ENCODE measurements at regions not wholly inside any gene's neighbourhood (a gene's known extent, or its start where the extent isn't known, plus 50 kb on each side); places are given as distances from the start of the nearest gene placed in this dataset.

- no peak for DNase-seq
- intact Hi-C loops (cut with DNase I, micrococcal nuclease): no loop called here
- no peak for ATAC-seq
Observed at GRCh38 chr3:181383201-181383600, 328.5 kb upstream of the SOX2 start.

GRCh38 chr3:181382656-181383055 is 329.1 kb upstream of the SOX2 start:
- intact Hi-C loops (cut with DNase I, micrococcal nuclease): no loop called here
- TF ChIP-seq CTCF (IDR thresholded peaks at IDR 0.05): no peak
- ATAC-seq: no peak

More at GRCh38 chr3:181383201-181383600, 328.5 kb upstream of the SOX2 start:
- no peak for TF ChIP-seq CTCF (IDR thresholded peaks at IDR 0.05)
- no peaks in the 10 kb centered on the region for H3K4me1 ChIP-seq (ENCODE audit: low read depth)
- no peak overlapping the region for H3K4me3 ChIP-seq
- no peaks in the 10 kb centered on the region for H3K9me3 ChIP-seq
- H3K36me3 ChIP-seq (ENCODE audit: low read depth): no peaks in the 10 kb centered on the region

GRCh38 chr3:181379278-181379677 is 332.4 kb upstream of the SOX2 start:
- H3K4me3 ChIP-seq: no peak overlapping the region
- no peaks in the 10 kb centered on the region for H3K9me3 ChIP-seq
- no peaks in the 10 kb centered on the region for H3K4me1 ChIP-seq (ENCODE audit: low read depth)
- no peaks in the 10 kb centered on the region for H3K36me3 ChIP-seq (ENCODE audit: low read depth)
- no peak for TF ChIP-seq CTCF (IDR thresholded peaks at IDR 0.05)
- intact Hi-C loops (cut with DNase I, micrococcal nuclease): no loop called here
- no peak for ATAC-seq
- DNase-seq: no peak

More at GRCh38 chr3:181382656-181383055, 329.1 kb upstream of the SOX2 start:
- Histone ChIP-seq H3K9me3 (no peaks in the 10 kb centered on the region), H3K36me3 (ENCODE audit: low read depth) (no peaks in the 10 kb centered on the region), H3K4me1 (ENCODE audit: low read depth) (no peaks in the 10 kb centered on the region), H3K4me3 (no peak overlapping the region)
- no peak for DNase-seq

- no peak for TF ChIP-seq CTCF (IDR thresholded peaks at IDR 0.05)
- H3K4me3 ChIP-seq: no peak overlapping the region
- ATAC-seq: no peak
- no peaks in the 10 kb centered on the region for H3K9me3 ChIP-seq
- no peaks in the 10 kb centered on the region for H3K4me1 ChIP-seq (ENCODE audit: low read depth)
- no peak for DNase-seq
- no peaks in the 10 kb centered on the region for H3K36me3 ChIP-seq (ENCODE audit: low read depth)
- intact Hi-C loops (cut with DNase I, micrococcal nuclease): no loop called here
Observed at GRCh38 chr3:181369637-181370036, 342.1 kb upstream of the SOX2 start.

- no peak for ATAC-seq
- no peak for DNase-seq
- TF ChIP-seq CTCF (IDR thresholded peaks at IDR 0.05): no peak
- intact Hi-C loops (cut with DNase I, micrococcal nuclease): no loop called here
- no peaks in the 10 kb centered on the region for H3K9me3 ChIP-seq
- no peak overlapping the region for H3K4me3 ChIP-seq
- no peaks in the 10 kb centered on the region for H3K36me3 ChIP-seq (ENCODE audit: low read depth)
- H3K4me1 ChIP-seq (ENCODE audit: low read depth): no peaks in the 10 kb centered on the region
Observed at GRCh38 chr3:181363231-181363630, 348.5 kb upstream of the SOX2 start.

GRCh38 chr3:181362378-181362777 is 349.3 kb upstream of the SOX2 start:
- TF ChIP-seq CTCF (IDR thresholded peaks at IDR 0.05): no peak
- Histone ChIP-seq H3K4me1 (ENCODE audit: low read depth) (no peaks in the 10 kb centered on the region), H3K9me3 (no peaks in the 10 kb centered on the region), H3K4me3 (no peak overlapping the region), H3K36me3 (ENCODE audit: low read depth) (no peaks in the 10 kb centered on the region)
- DNase-seq (no peak), ATAC-seq (no peak)
- intact Hi-C loops (cut with DNase I, micrococcal nuclease): no loop called here

Measured in mucosa of descending colon (tissue), 3 donors.